ENCODE measurements at regions not wholly inside any gene's neighbourhood (a gene's known extent, or its start where the extent isn't known, plus 50 kb on each side); places are given as distances from the start of the nearest gene placed in this dataset.
A peak's percentile ranks its signal among the peaks of the same experiment; 100 is the strongest.

DNA sequence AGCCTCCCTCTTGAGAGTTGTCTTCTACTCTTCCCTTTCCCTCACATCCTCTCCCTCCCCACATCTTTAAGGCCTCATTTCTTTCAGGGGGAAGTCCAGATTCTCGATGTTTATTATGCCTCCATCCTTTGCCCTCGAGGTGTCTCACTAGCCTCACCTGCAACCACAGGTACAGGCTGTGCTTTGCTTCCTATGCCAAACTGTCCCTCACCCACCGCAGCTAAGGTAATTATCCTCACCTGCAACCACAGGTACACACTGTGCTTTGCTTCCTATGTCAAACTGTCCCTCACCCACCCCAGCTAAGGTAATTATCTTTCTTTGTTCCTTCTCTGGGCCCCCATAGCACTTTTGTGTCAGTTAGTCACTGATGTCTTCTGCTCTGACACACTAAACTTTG, 328.1 kb upstream of the SNX7 start:
- no peak overlapping the region for H3K27ac ChIP-seq
- POLR2A ChIA-PET (ENCODE audit: low non-redundant PET): no interaction called here
- TF ChIP-seq, protein P1, sequence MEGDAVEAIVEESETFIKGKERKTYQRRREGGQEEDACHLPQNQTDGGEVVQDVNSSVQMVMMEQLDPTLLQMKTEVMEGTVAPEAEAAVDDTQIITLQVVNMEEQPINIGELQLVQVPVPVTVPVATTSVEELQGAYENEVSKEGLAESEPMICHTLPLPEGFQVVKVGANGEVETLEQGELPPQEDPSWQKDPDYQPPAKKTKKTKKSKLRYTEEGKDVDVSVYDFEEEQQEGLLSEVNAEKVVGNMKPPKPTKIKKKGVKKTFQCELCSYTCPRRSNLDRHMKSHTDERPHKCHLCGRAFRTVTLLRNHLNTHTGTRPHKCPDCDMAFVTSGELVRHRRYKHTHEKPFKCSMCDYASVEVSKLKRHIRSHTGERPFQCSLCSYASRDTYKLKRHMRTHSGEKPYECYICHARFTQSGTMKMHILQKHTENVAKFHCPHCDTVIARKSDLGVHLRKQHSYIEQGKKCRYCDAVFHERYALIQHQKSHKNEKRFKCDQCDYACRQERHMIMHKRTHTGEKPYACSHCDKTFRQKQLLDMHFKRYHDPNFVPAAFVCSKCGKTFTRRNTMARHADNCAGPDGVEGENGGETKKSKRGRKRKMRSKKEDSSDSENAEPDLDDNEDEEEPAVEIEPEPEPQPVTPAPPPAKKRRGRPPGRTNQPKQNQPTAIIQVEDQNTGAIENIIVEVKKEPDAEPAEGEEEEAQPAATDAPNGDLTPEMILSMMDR (conservative IDR thresholded peaks at IDR 0.05; ENCODE audit: low read depth): no peak
- CTCF ChIA-PET: no interaction called here
- DNase-seq (ENCODE audit: low spot score): no peak

DNA sequence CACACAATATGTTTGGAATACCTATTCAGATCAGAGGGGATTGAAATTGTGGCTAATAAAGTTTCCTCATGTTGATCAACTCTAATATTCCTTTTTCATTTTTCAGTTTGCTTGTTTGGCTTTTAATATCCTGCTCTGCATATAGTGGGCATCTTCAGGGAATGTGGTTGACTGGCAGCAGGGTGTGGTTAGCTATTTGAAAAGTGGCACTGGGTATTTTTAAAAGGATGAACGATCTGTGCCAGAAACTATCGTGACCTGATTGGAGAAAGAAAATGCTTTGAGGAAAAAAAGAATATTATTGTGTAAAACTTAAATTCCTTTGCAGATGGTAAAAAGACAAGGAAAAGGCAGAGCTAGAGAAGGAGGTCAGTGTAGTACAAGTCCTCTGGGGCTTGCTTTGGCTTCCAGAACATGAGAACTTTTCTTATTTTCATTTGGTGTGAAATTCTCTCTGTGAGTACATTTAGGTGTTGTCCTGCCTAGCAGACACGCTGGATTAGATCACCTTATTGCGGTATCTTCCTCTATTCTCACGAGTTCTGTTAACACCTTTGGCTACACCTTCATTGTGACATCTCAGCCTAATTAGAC, 329.7 kb upstream of the SNX7 start:
- H3K27ac ChIP-seq: no peak overlapping the region
- CTCF ChIA-PET: no interaction called here
- TF ChIP-seq, protein P1 (conservative IDR thresholded peaks at IDR 0.05; ENCODE audit: low read depth): no peak
- no peak for DNase-seq (ENCODE audit: low spot score)
- POLR2A ChIA-PET (ENCODE audit: low non-redundant PET): no interaction called here

DNA sequence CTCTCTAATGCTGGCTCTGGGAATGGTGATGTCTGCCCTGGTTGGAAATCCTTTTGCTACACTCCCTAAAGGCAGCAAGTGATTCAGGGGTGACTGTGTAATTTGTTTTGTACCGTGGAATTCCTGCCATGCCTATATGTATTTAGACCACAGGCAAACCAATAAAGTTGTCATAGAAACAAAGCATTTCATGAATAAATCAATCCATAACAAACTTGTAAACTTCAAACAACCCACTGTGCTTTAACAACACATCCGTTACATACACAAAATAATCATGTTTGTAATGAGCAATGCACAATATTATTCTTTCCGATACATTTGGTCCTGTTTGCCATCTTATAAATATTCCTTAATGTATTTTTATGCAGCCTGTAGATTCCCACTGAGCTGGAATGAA, 330.3 kb upstream of the SNX7 start:
- DNase-seq (ENCODE audit: low spot score): peak; percentile 45
- POLR2A ChIA-PET (ENCODE audit: low non-redundant PET): no interaction called here
- H3K27ac ChIP-seq: no peak overlapping the region
- TF ChIP-seq, protein P1 (conservative IDR thresholded peaks at IDR 0.05; ENCODE audit: low read depth): no peak
- CTCF ChIA-PET: no interaction called here

DNA sequence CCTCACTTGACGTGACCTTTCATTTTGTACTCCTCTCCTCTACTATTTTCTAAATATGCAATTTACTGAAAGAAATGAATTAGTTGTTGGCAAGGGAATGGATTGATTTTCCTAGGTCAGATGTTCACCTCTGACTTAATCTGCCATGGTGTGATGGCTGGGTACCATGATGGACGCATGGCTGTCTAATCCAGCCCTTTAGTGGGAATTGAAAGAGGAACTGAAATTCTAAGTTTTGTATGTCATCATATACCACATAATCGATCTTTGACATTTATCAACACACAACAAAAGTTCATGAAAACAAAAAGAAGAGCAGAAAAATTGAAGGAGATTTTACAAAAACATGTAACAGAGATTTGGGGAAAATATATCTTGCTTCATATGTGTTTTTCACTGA, 331.3 kb upstream of the SNX7 start:
- no peak for DNase-seq (ENCODE audit: low spot score)
- POLR2A ChIA-PET (ENCODE audit: low non-redundant PET): no interaction called here
- no peak overlapping the region for H3K27ac ChIP-seq
- TF ChIP-seq, protein P1 (conservative IDR thresholded peaks at IDR 0.05; ENCODE audit: low read depth): no peak
- CTCF ChIA-PET: no interaction called here

DNA sequence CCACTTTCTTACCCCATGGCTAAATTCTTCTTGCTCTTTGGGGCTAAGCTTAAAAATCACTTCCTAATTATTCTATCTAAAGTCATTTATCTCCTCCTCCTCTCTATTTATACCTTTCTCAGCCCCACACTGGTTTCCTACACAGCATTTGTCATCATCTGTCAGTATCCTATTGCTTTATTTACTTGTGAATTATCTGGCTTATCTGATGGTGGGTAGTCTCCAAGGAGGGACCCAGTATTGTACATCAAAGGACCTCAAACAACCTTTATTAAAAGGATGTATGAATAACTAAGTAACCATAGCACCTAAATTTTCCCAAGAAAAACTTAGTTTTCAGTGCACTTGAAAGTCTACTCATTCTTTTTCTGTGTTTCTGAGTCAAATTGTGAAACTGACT, 332.7 kb upstream of the SNX7 start:
- TF ChIP-seq, protein P1 (conservative IDR thresholded peaks at IDR 0.05; ENCODE audit: low read depth): no peak
- no peak for DNase-seq (ENCODE audit: low spot score)
- CTCF ChIA-PET: no interaction called here
- POLR2A ChIA-PET (ENCODE audit: low non-redundant PET): no interaction called here
- H3K27ac ChIP-seq: no peak overlapping the region

DNA sequence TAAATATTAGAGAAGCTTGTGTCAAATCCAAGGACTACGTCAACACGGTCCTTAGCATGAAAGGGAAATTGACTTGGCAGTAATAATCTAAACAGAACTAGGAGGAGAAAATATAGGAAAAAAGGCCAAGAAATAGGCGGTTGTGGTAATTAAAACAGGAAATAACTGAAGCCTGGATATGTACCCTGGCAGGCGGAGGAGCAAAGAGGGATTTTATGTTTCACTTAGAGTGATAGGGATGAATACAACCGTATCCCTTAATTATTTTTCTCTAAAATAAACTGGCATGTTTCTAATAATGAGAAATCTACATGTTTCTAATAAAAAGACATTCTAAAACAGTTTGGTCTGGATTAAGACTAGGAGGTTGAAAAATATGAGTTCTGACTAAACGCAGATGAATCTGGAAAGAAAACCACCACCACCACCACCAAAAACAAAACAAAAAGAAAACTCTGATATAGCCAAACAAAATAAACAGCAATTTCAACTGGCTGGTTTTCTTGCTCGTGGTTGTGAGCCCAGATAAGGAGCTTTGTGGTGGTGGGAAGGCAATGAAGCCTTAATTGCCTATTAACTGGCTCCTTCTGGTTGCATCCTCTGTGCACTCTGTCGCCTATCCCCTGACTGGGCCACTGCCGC, 334.2 kb upstream of the SNX7 start:
- H3K27ac ChIP-seq: peak overlapping the region; percentile 94
- TF ChIP-seq, protein P1 (conservative IDR thresholded peaks at IDR 0.05; ENCODE audit: low read depth): no peak
- CTCF ChIA-PET: no interaction called here
- POLR2A ChIA-PET (ENCODE audit: low non-redundant PET): no interaction called here
- DNase-seq (ENCODE audit: low spot score): no peak

All from RWPE1 (cell line).